Fibroblast of villous mesenchyme (primary cell): ENCODE measurements at regions not wholly inside any gene's neighbourhood (a gene's known extent, or its start where the extent isn't known, plus 50 kb on each side); places are given as distances from the start of the nearest gene placed in this dataset. TPM values are rescaled to one million over a fixed set of nuclear protein-coding genes. Genes with fewer than 3 reads are reported as not detected.

ENCODE experiments used
- DNase-seq: peaks from one replicate; pipeline ENCODE4 v3.0.0-alpha.2; 2010; ENCODE audit warnings: low read depth
- H3K4me3 ChIP-seq: 2 replicates; pipeline ENCODE4 v1.5.1; 2011; ENCODE audit warnings: low read depth, mild to moderate bottlenecking, low read length
- small RNA-seq: library from RNA; depleted of rRNA; stranded (forward); fragments of <200 nt; gene quantifications from one replicate; pipeline ENCODE3, GENCODE V24; 2012
- TF ChIP-seq, protein P1 (sequence below): IDR thresholded peaks from 2 replicates; pipeline ENCODE4 v1.5.1; 2012; ENCODE audit warnings: low read depth, mild to moderate bottlenecking, low read length; ENCODE audit not compliant: insufficient read depth

DNA sequence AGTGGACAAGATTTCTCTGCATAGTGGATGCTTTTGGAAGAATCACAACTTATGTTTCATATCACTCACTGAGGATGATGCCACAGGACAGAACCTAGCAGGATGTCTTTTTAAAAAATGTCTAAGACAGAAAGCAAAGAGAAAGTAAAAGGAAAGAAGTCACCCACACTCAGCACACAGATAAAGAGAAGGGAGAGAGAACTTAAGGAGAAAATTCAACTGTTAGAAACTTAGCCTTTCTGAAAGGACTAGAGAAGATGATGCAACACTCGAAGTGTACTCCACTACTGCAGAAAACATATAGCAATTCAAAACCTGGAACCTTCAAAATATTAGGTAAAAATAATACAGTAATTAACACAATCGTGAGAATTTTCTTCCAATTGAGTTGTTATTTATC is 52.8 kb upstream of the STK26 start:
- TF ChIP-seq, protein P1, sequence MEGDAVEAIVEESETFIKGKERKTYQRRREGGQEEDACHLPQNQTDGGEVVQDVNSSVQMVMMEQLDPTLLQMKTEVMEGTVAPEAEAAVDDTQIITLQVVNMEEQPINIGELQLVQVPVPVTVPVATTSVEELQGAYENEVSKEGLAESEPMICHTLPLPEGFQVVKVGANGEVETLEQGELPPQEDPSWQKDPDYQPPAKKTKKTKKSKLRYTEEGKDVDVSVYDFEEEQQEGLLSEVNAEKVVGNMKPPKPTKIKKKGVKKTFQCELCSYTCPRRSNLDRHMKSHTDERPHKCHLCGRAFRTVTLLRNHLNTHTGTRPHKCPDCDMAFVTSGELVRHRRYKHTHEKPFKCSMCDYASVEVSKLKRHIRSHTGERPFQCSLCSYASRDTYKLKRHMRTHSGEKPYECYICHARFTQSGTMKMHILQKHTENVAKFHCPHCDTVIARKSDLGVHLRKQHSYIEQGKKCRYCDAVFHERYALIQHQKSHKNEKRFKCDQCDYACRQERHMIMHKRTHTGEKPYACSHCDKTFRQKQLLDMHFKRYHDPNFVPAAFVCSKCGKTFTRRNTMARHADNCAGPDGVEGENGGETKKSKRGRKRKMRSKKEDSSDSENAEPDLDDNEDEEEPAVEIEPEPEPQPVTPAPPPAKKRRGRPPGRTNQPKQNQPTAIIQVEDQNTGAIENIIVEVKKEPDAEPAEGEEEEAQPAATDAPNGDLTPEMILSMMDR: no peak
- no peak overlapping the region for H3K4me3 ChIP-seq
- DNase-seq: no peak

Small RNA genes in the stretch of these regions (small RNA-seq; reads per million reads assigned to genes)
- gene AL008629.1 (not detected), gene HDGFP1 (0.28 reads per million), gene MCRIP2P1 (not detected), gene RNA5SP514 (not detected)
